Loucy (cell line): ENCODE measurements at regions not wholly inside any gene's neighbourhood (a gene's known extent, or its start where the extent isn't known, plus 50 kb on each side); places are given as distances from the start of the nearest gene placed in this dataset.

Source experiments
- H2AFZ ChIP-seq: fragments of 200-600 bp; sonication (generic); 2 replicates; pipeline ENCODE4 v1.6.0; 2016; ENCODE audit warnings: antibody characterized with exemption, mild to moderate bottlenecking, low read length, moderate library complexity
- H3F3A ChIP-seq: fragments of 200-600 bp; 2 replicates; pipeline ENCODE4 v1.6.0; 2016; ENCODE audit warnings: antibody characterized with exemption, low read depth, mild to moderate bottlenecking
- H3K27me3 ChIP-seq: fragments of 200-600 bp; sonication (generic); 2 replicates; pipeline ENCODE4 v1.6.1; 2014; ENCODE audit warnings: low read length, mild to moderate bottlenecking; ENCODE audit not compliant: insufficient read depth, poor library complexity, severe bottlenecking
- H3K36me3 ChIP-seq: fragments of 200-600 bp; sonication (generic); 2 replicates; pipeline ENCODE4 v1.6.1; 2016; ENCODE audit warnings: low read length; ENCODE audit not compliant: insufficient read depth
- H3K4me1 ChIP-seq: fragments of 200-600 bp; sonication (generic); 2 replicates; pipeline ENCODE4 v1.5.1; 2014; ENCODE audit warnings: low read length, mild to moderate bottlenecking; ENCODE audit not compliant: insufficient read depth, poor library complexity, severe bottlenecking
- H3K4me2 ChIP-seq: fragments of 200-600 bp; sonication (generic); 2 replicates; pipeline ENCODE4 v1.6.0; 2014; ENCODE audit warnings: antibody characterized with exemption, low read length, low read depth, mild to moderate bottlenecking; ENCODE audit not compliant: poor library complexity, severe bottlenecking
- H3K4me3 ChIP-seq: fragments of 200-600 bp; sonication (generic); 2 replicates; pipeline ENCODE4 v1.5.1; 2014; ENCODE audit warnings: low read length, mild to moderate bottlenecking, mixed read lengths; ENCODE audit not compliant: poor library complexity, severe bottlenecking
- H3K79me2 ChIP-seq: fragments of 200-600 bp; sonication (generic); 2 replicates; pipeline ENCODE4 v1.6.1; 2014; ENCODE audit warnings: low read length; ENCODE audit not compliant: insufficient read depth
- H3K9ac ChIP-seq: fragments of 200-600 bp; sonication (generic); 2 replicates; pipeline ENCODE4 v1.6.0; 2014; ENCODE audit warnings: mild to moderate bottlenecking, low read depth, low read length, moderate library complexity; ENCODE audit not compliant: poor library complexity, severe bottlenecking
- H3K9me2 ChIP-seq: fragments of 200-600 bp; sonication (generic); replicated peaks from 2 replicates; pipeline ENCODE4 v1.6.1; 2016; ENCODE audit warnings: low read depth, low read length, mixed read lengths
- H3K9me3 ChIP-seq: fragments of 200-600 bp; sonication (generic); 2 replicates; pipeline ENCODE4 v1.6.1; 2014; ENCODE audit warnings: mild to moderate bottlenecking, antibody characterized with exemption, low read length, low read depth; ENCODE audit not compliant: insufficient read depth
- H4K20me1 ChIP-seq: fragments of 200-600 bp; sonication (generic); 2 replicates; pipeline ENCODE4 v1.6.0; 2014; ENCODE audit warnings: antibody characterized with exemption, low read length, mild to moderate bottlenecking; ENCODE audit not compliant: insufficient read depth, poor library complexity, severe bottlenecking
- EZH2phosphoT487 ChIP-seq: fragments of 200-600 bp; IDR thresholded peaks from 2 replicates; pipeline ENCODE4 v1.6.1; 2018; ENCODE audit warnings: antibody characterized with exemption, mild to moderate bottlenecking, moderate library complexity, borderline replicate concordance
- TF ChIP-seq, protein P1 (sequence below): fragments of 200-600 bp; sonication (generic); conservative IDR thresholded peaks from 2 replicates; pipeline ENCODE4 v1.5.1; 2014; ENCODE audit warnings: mild to moderate bottlenecking, antibody characterized with exemption, low read length

GRCh38 chr10:75342397-75342796, 59.2 kb downstream of the ZNF503 start:
- TF ChIP-seq, protein P1, sequence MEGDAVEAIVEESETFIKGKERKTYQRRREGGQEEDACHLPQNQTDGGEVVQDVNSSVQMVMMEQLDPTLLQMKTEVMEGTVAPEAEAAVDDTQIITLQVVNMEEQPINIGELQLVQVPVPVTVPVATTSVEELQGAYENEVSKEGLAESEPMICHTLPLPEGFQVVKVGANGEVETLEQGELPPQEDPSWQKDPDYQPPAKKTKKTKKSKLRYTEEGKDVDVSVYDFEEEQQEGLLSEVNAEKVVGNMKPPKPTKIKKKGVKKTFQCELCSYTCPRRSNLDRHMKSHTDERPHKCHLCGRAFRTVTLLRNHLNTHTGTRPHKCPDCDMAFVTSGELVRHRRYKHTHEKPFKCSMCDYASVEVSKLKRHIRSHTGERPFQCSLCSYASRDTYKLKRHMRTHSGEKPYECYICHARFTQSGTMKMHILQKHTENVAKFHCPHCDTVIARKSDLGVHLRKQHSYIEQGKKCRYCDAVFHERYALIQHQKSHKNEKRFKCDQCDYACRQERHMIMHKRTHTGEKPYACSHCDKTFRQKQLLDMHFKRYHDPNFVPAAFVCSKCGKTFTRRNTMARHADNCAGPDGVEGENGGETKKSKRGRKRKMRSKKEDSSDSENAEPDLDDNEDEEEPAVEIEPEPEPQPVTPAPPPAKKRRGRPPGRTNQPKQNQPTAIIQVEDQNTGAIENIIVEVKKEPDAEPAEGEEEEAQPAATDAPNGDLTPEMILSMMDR = no peak
- TF ChIP-seq EZH2phosphoT487 = no peak
- H4K20me1 ChIP-seq = no peaks in the 10 kb centered on the region
- H3K36me3 ChIP-seq = no peaks in the 10 kb centered on the region
- no peaks in the 10 kb centered on the region for H3F3A ChIP-seq
- no peak overlapping the region for H3K4me3 ChIP-seq
- no peaks in the 10 kb centered on the region for H3K4me1 ChIP-seq
- no peaks in the 10 kb centered on the region for H3K79me2 ChIP-seq
- no peak overlapping the region for H2AFZ ChIP-seq
- no peaks in the 10 kb centered on the region for H3K27me3 ChIP-seq
- H3K9ac ChIP-seq = no peak overlapping the region
- H3K9me3 ChIP-seq = no peaks in the 10 kb centered on the region
- H3K4me2 ChIP-seq = no peak overlapping the region
- H3K9me2 ChIP-seq = no peaks in the 10 kb centered on the region

- Histone ChIP-seq H3K9ac (no peak overlapping the region), H3K9me2 (no peaks in the 10 kb centered on the region), H3K9me3 (no peaks in the 10 kb centered on the region), H4K20me1 (no peaks in the 10 kb centered on the region), H3K4me2 (no peak overlapping the region), H3K36me3 (no peaks in the 10 kb centered on the region), H2AFZ (no peak overlapping the region), H3K79me2 (no peaks in the 10 kb centered on the region), H3F3A (no peaks in the 10 kb centered on the region), H3K27me3 (no peaks in the 10 kb centered on the region), H3K4me1 (no peaks in the 10 kb centered on the region), H3K4me3 (no peak overlapping the region)
- TF ChIP-seq EZH2phosphoT487 = no peak
- TF ChIP-seq, protein P1 = no peak
Observed at GRCh38 chr10:75335983-75336382, 65.6 kb downstream of the ZNF503 start.

- Histone ChIP-seq H3F3A (no peaks in the 10 kb centered on the region), H3K9ac (no peak overlapping the region), H3K36me3 (no peaks in the 10 kb centered on the region), H2AFZ (no peak overlapping the region), H4K20me1 (no peaks in the 10 kb centered on the region), H3K4me1 (no peaks in the 10 kb centered on the region), H3K9me2 (no peaks in the 10 kb centered on the region), H3K27me3 (peaks cover 4% of the 10 kb centered on the region), H3K9me3 (no peaks in the 10 kb centered on the region), H3K4me3 (no peak overlapping the region), H3K4me2 (no peak overlapping the region), H3K79me2 (no peaks in the 10 kb centered on the region)
- TF ChIP-seq EZH2phosphoT487 = no peak
- TF ChIP-seq, protein P1 = no peak
Observed at GRCh38 chr10:75335191-75335590, 66.4 kb downstream of the ZNF503 start.
